ENCODE measurements at regions not wholly inside any gene's neighbourhood (a gene's known extent, or its start where the extent isn't known, plus 50 kb on each side); places are given as distances from the start of the nearest gene placed in this dataset.

DNA sequence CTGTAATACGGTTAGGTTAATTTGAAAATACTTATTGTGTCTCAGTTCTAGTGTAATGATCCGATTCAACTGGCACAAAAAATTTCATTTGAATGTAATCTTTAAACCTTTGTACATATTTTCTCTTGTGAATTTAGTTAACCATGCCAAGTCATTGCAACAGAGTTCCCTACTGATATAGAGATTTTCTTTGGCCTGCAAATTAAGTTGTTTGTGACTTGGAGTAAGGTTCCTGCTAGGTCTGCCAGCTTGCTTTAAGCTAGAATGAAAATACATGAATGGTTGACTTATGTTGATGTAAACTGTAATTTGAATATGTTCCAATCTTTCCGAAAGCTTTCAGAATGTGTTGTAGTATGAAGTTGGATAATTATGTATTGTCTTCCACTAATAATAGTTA lies 1004.1 kb upstream of the EDIL3 start:
- TF ChIP-seq, protein P1, sequence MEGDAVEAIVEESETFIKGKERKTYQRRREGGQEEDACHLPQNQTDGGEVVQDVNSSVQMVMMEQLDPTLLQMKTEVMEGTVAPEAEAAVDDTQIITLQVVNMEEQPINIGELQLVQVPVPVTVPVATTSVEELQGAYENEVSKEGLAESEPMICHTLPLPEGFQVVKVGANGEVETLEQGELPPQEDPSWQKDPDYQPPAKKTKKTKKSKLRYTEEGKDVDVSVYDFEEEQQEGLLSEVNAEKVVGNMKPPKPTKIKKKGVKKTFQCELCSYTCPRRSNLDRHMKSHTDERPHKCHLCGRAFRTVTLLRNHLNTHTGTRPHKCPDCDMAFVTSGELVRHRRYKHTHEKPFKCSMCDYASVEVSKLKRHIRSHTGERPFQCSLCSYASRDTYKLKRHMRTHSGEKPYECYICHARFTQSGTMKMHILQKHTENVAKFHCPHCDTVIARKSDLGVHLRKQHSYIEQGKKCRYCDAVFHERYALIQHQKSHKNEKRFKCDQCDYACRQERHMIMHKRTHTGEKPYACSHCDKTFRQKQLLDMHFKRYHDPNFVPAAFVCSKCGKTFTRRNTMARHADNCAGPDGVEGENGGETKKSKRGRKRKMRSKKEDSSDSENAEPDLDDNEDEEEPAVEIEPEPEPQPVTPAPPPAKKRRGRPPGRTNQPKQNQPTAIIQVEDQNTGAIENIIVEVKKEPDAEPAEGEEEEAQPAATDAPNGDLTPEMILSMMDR (IDR thresholded peaks at IDR 0.05) = no peak
- TF ChIP-seq POLR2A (IDR thresholded peaks at IDR 0.05) = no peak
